ENCODE measurements at regions not wholly inside any gene's neighbourhood (a gene's known extent, or its start where the extent isn't known, plus 50 kb on each side); places are given as distances from the start of the nearest gene placed in this dataset.

GRCh38 chr5:120405923-120406322, 58.2 kb upstream of the PRR16 start:
- intact Hi-C loops (cut with DNase I), result no loop called here
- no peak for DNase-seq

- intact Hi-C loops (cut with DNase I), result no loop called here
- DNase-seq, result no peak
These were observed 50.4 kb upstream of the PRR16 start for GRCh38 chr5:120413686-120414085.
